ENCODE measurements at regions not wholly inside any gene's neighbourhood (a gene's known extent, or its start where the extent isn't known, plus 50 kb on each side); places are given as distances from the start of the nearest gene placed in this dataset.

DNA sequence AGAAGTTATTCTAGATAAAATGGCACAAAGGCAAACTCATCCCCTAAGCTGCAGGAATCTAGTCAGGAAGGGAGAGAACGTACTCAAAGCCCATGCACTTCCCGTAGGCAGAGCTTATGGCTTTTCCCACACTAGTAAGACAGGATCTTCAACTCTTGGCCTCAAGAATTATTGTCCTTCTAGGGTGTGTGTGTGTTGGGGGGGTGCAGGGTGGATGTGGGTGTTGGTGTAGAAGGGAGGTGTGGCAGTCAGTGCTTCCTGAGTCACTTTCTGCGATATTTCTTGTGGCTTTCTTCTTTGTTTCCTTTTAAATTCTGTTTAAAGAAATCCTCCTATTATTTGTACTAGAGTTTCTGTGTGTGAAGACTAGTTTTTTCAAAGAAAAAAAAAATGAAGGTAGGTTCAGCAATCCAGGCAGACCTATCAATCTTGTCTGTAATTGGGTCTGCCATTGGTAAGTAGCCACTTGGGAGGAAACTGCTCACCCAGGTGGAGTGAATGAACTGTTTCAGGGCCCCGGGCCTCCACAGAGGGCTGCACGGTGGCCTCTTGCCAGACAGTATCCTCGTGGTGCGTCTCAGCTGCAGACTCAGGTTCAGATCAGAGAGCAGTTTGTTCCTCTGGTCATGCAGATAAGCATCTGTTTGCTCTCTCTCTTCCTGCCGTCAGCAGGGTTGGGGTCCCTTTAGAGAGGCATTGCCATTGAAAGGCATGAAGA is 131.9 kb downstream of the NPR3 start:
- H3K4me1 ChIP-seq: no peaks in the 10 kb centered on the region
- H3K9me3 ChIP-seq: no peaks in the 10 kb centered on the region
- no peak overlapping the region for H3K27ac ChIP-seq
- no peak for DNase-seq (ENCODE audit: low read depth in 1 of 2, low spot score in 1 of 2)
- TF ChIP-seq HOXA7 (CRISPR knock-in tag; IDR thresholded peaks at IDR 0.05) (no peak), HOXB5 (CRISPR knock-in tag; IDR thresholded peaks at IDR 0.05) (no peak), ZSCAN20 (CRISPR knock-in tag; IDR thresholded peaks at IDR 0.05) (no peak), ESRRA (IDR thresholded peaks at IDR 0.05; ENCODE audit: borderline replicate concordance, low read length) (no peak), CHD2 (IDR thresholded peaks at IDR 0.05; ENCODE audit: low read length, partially characterized antibody) (no peak), EHF (CRISPR knock-in tag; IDR thresholded peaks at IDR 0.05) (no peak), MAZ (IDR thresholded peaks at IDR 0.05; ENCODE audit: borderline replicate concordance, low read depth, low read length) (no peak), FOSB (CRISPR knock-in tag; IDR thresholded peaks at IDR 0.05) (no peak)
- TF ChIP-seq, protein P1, sequence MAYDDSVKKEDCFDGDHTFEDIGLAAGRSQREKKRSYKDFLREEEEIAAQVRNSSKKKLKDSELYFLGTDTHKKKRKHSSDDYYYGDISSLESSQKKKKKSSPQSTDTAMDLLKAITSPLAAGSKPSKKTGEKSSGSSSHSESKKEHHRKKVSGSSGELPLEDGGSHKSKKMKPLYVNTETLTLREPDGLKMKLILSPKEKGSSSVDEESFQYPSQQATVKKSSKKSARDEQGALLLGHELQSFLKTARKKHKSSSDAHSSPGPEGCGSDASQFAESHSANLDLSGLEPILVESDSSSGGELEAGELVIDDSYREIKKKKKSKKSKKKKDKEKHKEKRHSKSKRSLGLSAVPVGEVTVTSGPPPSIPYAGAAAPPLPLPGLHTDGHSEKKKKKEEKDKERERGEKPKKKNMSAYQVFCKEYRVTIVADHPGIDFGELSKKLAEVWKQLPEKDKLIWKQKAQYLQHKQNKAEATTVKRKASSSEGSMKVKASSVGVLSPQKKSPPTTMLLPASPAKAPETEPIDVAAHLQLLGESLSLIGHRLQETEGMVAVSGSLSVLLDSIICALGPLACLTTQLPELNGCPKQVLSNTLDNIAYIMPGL (CRISPR knock-in tag; IDR thresholded peaks at IDR 0.05; ENCODE audit: borderline replicate concordance): no peak
- CTCF ChIA-PET: interaction anchor here (1.3 to 2.9 kb wide), 3 partner anchors 10 to 135 kb away, joined by 4 to 16 read pairs (median 5); no protein-coding TSS in a partner anchor
- H3K4me3 ChIP-seq: no peak overlapping the region
- ATAC-seq: no peak
- FAIRE-seq: no peak
- H3K4me2 ChIP-seq: no peak overlapping the region
- POLR2A ChIA-PET: no interaction called here
- 74% methylated on average over 8 of the region's 8 CpGs for WGBS (ENCODE audit: missing lambda C conversion rate)

DNA sequence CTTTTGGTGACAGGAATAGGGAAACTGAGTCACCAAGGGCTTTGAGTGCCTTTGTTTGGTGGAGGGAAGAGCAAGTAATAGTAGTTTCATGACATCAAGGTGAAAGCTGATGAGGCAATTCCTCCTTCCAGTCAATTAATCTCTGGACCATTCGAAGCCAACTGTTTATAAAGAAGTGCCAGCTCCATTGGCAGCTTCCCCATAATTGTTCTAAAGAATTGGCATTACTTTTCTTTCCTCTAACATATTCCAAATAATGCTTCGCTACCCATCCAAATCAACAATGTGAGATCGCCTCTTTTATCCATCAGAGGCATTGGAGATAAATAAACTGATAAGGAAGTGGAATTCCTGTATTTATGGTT is 132.4 kb downstream of the NPR3 start:
- 84% methylated on average over 3 of the region's 3 CpGs for WGBS (ENCODE audit: missing lambda C conversion rate)
- Histone ChIP-seq H3K4me1 (no peaks in the 10 kb centered on the region), H3K4me3 (no peak overlapping the region), H3K4me2 (no peak overlapping the region), H3K9me3 (no peaks in the 10 kb centered on the region), H3K27ac (no peak overlapping the region)
- ATAC-seq: no peak
- ChIA-PET POLR2A (no interaction called here), CTCF (interaction anchor here (0.7 to 2.9 kb wide), 4 partner anchors 9 to 136 kb away, joined by 3 to 16 read pairs (median 4); no protein-coding TSS in a partner anchor)
- FAIRE-seq: no peak
- DNase-seq (ENCODE audit: low read depth in 1 of 2, low spot score in 1 of 2): no peak
- TF ChIP-seq HOXA7 (CRISPR knock-in tag; IDR thresholded peaks at IDR 0.05): no peak
- TF ChIP-seq NPAS2 (CRISPR knock-in tag; IDR thresholded peaks at IDR 0.05; ENCODE audit: borderline replicate concordance): no peak
- no peak for TF ChIP-seq MAZ (IDR thresholded peaks at IDR 0.05; ENCODE audit: borderline replicate concordance, low read depth, low read length)
- TF ChIP-seq HDAC2 (IDR thresholded peaks at IDR 0.05): no peak
- TF ChIP-seq ZSCAN20 (CRISPR knock-in tag; IDR thresholded peaks at IDR 0.05): no peak
- no peak for TF ChIP-seq EHMT2 (IDR thresholded peaks at IDR 0.05; ENCODE audit: low read depth)
- no peak for TF ChIP-seq SMC3 (IDR thresholded peaks at IDR 0.05)
- TF ChIP-seq NR3C1 (IDR thresholded peaks at IDR 0.05): no peak
- TF ChIP-seq RARB (CRISPR knock-in tag; IDR thresholded peaks at IDR 0.05): no peak
- no peak for TF ChIP-seq CEBPB (IDR thresholded peaks at IDR 0.05)
- TF ChIP-seq, protein P2, sequence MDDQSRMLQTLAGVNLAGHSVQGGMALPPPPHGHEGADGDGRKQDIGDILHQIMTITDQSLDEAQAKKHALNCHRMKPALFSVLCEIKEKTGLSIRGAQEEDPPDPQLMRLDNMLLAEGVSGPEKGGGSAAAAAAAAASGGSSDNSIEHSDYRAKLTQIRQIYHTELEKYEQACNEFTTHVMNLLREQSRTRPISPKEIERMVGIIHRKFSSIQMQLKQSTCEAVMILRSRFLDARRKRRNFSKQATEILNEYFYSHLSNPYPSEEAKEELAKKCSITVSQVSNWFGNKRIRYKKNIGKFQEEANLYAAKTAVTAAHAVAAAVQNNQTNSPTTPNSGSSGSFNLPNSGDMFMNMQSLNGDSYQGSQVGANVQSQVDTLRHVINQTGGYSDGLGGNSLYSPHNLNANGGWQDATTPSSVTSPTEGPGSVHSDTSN (IDR thresholded peaks at IDR 0.05): no peak
- no peak for TF ChIP-seq HEYL (CRISPR knock-in tag; IDR thresholded peaks at IDR 0.05)
- TF ChIP-seq, protein P3, sequence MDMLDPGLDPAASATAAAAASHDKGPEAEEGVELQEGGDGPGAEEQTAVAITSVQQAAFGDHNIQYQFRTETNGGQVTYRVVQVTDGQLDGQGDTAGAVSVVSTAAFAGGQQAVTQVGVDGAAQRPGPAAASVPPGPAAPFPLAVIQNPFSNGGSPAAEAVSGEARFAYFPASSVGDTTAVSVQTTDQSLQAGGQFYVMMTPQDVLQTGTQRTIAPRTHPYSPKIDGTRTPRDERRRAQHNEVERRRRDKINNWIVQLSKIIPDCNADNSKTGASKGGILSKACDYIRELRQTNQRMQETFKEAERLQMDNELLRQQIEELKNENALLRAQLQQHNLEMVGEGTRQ (IDR thresholded peaks at IDR 0.05): no peak
- TF ChIP-seq, protein P4, sequence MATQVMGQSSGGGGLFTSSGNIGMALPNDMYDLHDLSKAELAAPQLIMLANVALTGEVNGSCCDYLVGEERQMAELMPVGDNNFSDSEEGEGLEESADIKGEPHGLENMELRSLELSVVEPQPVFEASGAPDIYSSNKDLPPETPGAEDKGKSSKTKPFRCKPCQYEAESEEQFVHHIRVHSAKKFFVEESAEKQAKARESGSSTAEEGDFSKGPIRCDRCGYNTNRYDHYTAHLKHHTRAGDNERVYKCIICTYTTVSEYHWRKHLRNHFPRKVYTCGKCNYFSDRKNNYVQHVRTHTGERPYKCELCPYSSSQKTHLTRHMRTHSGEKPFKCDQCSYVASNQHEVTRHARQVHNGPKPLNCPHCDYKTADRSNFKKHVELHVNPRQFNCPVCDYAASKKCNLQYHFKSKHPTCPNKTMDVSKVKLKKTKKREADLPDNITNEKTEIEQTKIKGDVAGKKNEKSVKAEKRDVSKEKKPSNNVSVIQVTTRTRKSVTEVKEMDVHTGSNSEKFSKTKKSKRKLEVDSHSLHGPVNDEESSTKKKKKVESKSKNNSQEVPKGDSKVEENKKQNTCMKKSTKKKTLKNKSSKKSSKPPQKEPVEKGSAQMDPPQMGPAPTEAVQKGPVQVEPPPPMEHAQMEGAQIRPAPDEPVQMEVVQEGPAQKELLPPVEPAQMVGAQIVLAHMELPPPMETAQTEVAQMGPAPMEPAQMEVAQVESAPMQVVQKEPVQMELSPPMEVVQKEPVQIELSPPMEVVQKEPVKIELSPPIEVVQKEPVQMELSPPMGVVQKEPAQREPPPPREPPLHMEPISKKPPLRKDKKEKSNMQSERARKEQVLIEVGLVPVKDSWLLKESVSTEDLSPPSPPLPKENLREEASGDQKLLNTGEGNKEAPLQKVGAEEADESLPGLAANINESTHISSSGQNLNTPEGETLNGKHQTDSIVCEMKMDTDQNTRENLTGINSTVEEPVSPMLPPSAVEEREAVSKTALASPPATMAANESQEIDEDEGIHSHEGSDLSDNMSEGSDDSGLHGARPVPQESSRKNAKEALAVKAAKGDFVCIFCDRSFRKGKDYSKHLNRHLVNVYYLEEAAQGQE (IDR thresholded peaks at IDR 0.05): no peak
- no peak for TF ChIP-seq ESRRA (IDR thresholded peaks at IDR 0.05; ENCODE audit: borderline replicate concordance, low read length)
- no peak for TF ChIP-seq CHD4 (IDR thresholded peaks at IDR 0.05; ENCODE audit: borderline replicate concordance)
- no peak for TF ChIP-seq SREBF2 (IDR thresholded peaks at IDR 0.05)
- no peak for TF ChIP-seq CBX2 (IDR thresholded peaks at IDR 0.05; ENCODE audit: borderline replicate concordance, low read depth)
- no peak for TF ChIP-seq KDM1A (IDR thresholded peaks at IDR 0.05; ENCODE audit: low read depth)

All from A549 (cell line).